ENCODE measurements at regions not wholly inside any gene's neighbourhood (a gene's known extent, or its start where the extent isn't known, plus 50 kb on each side); places are given as distances from the start of the nearest gene placed in this dataset.

DNA sequence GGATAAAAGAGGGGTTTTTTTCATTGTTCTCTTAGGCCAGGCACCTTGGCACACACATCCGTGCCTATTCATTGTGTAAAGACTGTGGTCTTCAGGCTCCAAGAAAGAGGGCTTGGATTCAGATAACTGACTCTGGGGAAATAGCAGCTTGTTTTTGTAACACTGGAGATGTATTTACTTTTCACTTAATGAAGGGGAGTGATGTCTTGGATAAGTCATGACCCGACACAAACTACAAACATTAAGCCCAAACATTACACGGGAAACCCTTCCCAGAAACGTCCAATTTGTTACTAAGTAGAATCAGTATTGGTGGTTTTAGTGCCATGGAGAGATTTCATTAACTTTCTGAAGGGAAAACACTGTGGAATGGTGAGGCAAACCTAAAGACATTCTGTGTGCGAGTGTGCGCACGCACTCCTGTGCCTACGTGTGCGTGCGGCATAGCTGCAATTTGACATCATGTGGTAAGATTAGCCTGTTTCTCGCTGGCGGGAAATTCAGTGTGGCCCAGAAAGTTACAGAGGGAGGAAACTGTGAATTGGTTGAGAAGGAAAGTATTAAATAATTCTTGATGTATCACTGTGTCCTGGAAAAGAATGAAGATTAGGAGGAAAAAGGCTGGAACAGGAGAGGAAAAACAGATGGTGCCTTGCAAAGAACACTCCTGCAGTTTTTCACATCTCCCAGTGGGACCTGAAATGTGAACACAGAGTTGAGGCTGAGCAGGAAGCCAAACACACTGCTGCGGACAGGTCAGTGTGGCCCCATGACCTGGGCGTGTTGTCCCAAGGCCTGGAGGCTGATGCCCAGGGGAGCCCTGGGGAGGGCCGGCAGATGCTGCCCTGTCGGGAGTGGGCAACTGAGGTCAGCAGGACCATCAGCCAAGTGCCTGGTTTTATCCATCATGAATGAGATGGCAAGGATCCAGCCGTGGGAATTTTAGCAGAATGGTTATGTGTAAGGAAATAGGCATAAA, 108.5 kb downstream of the GAS1 start:
- ChIA-PET POLR2A (no interaction called here), CTCF (no interaction called here)
- TF ChIP-seq, protein P1, sequence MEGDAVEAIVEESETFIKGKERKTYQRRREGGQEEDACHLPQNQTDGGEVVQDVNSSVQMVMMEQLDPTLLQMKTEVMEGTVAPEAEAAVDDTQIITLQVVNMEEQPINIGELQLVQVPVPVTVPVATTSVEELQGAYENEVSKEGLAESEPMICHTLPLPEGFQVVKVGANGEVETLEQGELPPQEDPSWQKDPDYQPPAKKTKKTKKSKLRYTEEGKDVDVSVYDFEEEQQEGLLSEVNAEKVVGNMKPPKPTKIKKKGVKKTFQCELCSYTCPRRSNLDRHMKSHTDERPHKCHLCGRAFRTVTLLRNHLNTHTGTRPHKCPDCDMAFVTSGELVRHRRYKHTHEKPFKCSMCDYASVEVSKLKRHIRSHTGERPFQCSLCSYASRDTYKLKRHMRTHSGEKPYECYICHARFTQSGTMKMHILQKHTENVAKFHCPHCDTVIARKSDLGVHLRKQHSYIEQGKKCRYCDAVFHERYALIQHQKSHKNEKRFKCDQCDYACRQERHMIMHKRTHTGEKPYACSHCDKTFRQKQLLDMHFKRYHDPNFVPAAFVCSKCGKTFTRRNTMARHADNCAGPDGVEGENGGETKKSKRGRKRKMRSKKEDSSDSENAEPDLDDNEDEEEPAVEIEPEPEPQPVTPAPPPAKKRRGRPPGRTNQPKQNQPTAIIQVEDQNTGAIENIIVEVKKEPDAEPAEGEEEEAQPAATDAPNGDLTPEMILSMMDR (IDR thresholded peaks at IDR 0.05; ENCODE audit: insufficient read depth, low read length, missing control alignments), result no peak
- H3K4me3 ChIP-seq (ENCODE audit: low read depth, low read length), result no peak overlapping the region
- DNase-seq (ENCODE audit: low read depth, low spot score), result no peak

DNA sequence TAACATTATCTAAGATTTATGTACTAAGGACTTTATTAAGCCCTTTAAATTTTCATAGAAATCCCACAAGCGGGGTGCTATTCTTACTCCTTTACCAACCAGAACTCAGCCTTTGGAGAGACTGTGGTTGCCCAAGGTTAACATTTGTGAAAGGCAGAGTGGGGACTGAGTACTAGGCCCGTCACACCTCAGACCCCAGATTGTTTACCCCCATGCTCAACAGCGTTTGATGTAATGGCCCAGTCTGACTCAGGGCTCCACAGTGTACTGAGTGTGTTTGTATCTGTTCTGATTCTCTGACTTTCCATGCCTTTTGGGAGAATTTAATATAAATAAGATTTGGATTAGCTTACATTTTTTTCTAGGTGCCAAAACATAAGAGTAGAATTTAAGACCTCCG, 110.0 kb downstream of the GAS1 start:
- ChIA-PET CTCF (interaction anchor here (1.2 kb wide), 1 partner anchor 15 kb away, joined by 3 read pairs; no protein-coding TSS in a partner anchor), POLR2A (no interaction called here)
- no peak for DNase-seq (ENCODE audit: low read depth, low spot score)
- TF ChIP-seq, protein P1 (IDR thresholded peaks at IDR 0.05; ENCODE audit: insufficient read depth, low read length, missing control alignments), result no peak
- no peak overlapping the region for H3K4me3 ChIP-seq (ENCODE audit: low read depth, low read length)

DNA sequence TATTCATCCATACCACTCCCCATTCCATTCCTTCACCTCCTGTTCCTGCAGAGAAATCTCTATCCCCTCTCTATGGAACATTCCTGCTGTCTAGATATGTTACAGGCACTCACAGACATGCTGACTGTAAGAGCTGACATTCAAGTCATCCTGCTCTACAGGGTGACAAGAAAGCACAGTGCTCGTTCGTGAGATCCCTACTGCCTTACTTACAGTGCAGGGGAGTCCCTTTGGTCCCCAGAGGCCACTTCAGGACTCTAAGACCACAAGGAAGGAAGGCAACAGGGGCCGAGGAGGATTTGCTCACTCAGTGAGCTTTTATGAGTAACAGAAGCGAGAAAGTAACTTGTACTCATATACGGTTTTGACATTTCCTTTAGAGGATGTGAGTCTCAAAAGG, 110.5 kb downstream of the GAS1 start:
- H3K4me3 ChIP-seq (ENCODE audit: low read depth, low read length), result no peak overlapping the region
- DNase-seq (ENCODE audit: low read depth, low spot score), result no peak
- ChIA-PET CTCF (interaction anchor here (1.2 kb wide), 1 partner anchor 15 kb away, joined by 3 read pairs; no protein-coding TSS in a partner anchor), POLR2A (no interaction called here)
- TF ChIP-seq, protein P1 (IDR thresholded peaks at IDR 0.05; ENCODE audit: insufficient read depth, low read length, missing control alignments), result no peak

DNA sequence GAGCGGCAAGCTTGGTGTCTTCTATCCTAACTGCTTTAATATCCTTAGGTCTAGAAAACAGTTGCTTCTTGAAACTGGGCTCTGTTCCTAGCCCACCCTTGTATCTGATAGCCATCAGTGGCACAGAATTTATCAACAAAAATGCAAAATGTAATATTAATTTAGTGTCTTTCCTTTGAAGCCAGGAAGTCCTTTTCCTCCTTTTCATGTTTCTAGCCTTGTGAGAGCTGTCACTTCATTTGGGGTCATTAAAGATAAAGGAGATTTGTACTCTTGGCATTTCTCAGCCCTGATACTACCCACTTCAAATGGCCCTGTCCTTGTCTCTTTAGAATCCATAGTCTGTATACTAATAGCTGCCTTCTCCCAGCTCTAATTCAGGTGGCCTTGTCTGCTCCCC, 111.0 kb downstream of the GAS1 start:
- H3K4me3 ChIP-seq (ENCODE audit: low read depth, low read length), result no peak overlapping the region
- ChIA-PET POLR2A (no interaction called here), CTCF (interaction anchor here (1.2 kb wide), 1 partner anchor 14 kb away, joined by 3 read pairs; no protein-coding TSS in a partner anchor)
- TF ChIP-seq, protein P1 (IDR thresholded peaks at IDR 0.05; ENCODE audit: insufficient read depth, low read length, missing control alignments), result no peak
- DNase-seq (ENCODE audit: low read depth, low spot score), result no peak

DNA sequence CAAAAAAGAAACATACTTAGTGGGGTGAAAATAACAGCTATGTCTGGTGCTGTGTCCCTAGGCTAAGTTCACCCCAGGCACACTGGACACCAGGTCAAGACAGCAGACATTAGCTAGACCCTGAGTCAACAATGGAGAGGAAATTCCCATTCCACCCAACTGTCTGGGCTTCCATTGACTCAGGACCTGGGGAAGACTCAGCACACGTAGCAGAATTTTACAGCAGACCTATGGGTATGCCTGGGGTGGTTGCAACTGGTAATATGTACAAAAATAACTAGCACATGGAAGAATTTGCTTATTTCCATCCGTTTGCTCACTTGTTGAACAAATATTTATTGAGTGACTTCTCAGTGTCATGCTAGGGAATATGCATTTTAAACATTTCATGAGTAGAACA, 117.0 kb downstream of the GAS1 start:
- CTCF ChIA-PET, result no interaction called here
- no peak overlapping the region for H3K4me3 ChIP-seq (ENCODE audit: low read depth, low read length)
- POLR2A ChIA-PET, result no interaction called here
- DNase-seq (ENCODE audit: low read depth, low spot score), result no peak
- TF ChIP-seq, protein P1 (IDR thresholded peaks at IDR 0.05; ENCODE audit: insufficient read depth, low read length, missing control alignments), result no peak

DNA sequence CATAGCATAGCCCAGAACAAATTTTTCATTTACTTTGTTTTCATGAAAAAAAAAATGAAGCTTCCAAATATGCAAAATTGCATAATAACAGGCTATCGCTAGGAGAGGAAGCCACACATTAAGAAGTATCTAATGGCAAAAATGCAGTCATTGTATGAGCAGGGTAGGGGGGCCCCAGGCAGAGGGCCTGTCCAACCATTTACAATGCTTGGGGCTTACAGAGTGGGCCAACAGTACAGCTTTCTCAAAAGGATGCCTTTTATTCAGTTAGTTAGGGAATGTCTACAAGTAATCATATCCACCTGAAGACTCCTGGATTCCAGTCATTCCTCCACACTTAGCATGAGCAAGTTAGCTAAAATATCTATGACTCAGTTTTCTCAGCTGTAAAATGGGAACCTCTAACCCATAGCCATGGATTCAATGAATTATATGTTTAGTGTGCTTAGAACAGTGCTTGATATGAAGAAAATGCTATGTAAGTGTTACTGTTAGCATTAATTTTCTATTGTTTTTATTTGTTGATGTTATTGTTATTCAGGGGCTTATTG, 117.7 kb downstream of the GAS1 start:
- CTCF ChIA-PET, result interaction anchor here (0.8 to 0.9 kb wide), 2 partner anchors 14 to 192 kb away, joined by 4 read pairs; no protein-coding TSS in a partner anchor
- TF ChIP-seq, protein P1 (IDR thresholded peaks at IDR 0.05; ENCODE audit: insufficient read depth, low read length, missing control alignments), result no peak
- H3K4me3 ChIP-seq (ENCODE audit: low read depth, low read length), result no peak overlapping the region
- no peak for DNase-seq (ENCODE audit: low read depth, low spot score)
- POLR2A ChIA-PET, result no interaction called here
